ENCODE measurements at regions not wholly inside any gene's neighbourhood (a gene's known extent, or its start where the extent isn't known, plus 50 kb on each side); places are given as distances from the start of the nearest gene placed in this dataset.

- no peak for TF ChIP-seq EZH2 (IDR thresholded peaks at IDR 0.05; ENCODE audit: insufficient read depth, low read length)
- TF ChIP-seq, protein P1, sequence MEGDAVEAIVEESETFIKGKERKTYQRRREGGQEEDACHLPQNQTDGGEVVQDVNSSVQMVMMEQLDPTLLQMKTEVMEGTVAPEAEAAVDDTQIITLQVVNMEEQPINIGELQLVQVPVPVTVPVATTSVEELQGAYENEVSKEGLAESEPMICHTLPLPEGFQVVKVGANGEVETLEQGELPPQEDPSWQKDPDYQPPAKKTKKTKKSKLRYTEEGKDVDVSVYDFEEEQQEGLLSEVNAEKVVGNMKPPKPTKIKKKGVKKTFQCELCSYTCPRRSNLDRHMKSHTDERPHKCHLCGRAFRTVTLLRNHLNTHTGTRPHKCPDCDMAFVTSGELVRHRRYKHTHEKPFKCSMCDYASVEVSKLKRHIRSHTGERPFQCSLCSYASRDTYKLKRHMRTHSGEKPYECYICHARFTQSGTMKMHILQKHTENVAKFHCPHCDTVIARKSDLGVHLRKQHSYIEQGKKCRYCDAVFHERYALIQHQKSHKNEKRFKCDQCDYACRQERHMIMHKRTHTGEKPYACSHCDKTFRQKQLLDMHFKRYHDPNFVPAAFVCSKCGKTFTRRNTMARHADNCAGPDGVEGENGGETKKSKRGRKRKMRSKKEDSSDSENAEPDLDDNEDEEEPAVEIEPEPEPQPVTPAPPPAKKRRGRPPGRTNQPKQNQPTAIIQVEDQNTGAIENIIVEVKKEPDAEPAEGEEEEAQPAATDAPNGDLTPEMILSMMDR (IDR thresholded peaks at IDR 0.05; ENCODE audit: insufficient read depth, low read depth, low read length): no peak
Observed at GRCh38 chr21:31442339-31442738, 98.3 kb upstream of the TIAM1 start.

All from astrocyte (in vitro differentiated cells and primary cell).